HG03457 (cell line): ENCODE measurements at regions not wholly inside any gene's neighbourhood (a gene's known extent, or its start where the extent isn't known, plus 50 kb on each side); places are given as distances from the start of the nearest gene placed in this dataset.
"Not testable (repeated sequence)": the region's sequence is repeated elsewhere in the genome, so short reads cannot be mapped to it uniquely, and the experiment has no call there.

Experiments
- ATAC-seq: cut with Tn5 transposase; IDR thresholded peaks from one replicate; pipeline ENCODE4 v1.9.1; 2021; ENCODE audit warnings: moderate number of reproducible peaks; ENCODE audit not compliant: unreplicated experiment

DNA sequence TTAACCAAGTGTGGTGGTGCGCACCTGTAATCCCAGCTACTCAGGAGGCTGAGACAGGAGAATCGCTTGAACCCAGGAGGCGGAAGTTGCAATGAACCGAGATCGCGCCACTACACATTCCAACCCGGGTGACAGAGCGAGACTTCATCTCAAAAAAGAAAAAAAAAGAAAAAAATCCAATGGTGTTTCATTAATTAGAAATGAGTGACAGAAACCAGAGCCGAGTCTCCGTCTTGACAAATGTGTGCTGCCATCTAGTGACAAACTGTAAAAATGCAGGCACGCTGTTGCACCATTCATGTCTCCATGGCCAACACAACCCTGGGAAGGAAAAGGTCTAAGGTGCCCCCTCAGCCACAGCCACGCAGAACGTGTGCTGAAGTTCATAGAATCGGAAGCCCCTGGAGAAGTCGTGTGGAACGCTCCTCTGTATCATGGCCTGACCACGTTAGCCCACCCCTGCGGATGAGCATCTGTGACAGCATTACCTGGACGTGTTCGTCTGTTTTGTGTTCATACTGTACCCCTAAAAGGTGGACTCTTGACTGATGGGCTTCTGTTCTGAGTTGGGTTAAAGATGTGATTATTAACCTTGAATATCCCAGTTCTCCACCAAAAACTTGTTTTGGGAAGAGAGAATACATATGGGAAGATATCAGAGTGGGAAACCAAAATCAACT lies 94.9 kb downstream of the LYZL2 start:
- no peak for ATAC-seq

DNA sequence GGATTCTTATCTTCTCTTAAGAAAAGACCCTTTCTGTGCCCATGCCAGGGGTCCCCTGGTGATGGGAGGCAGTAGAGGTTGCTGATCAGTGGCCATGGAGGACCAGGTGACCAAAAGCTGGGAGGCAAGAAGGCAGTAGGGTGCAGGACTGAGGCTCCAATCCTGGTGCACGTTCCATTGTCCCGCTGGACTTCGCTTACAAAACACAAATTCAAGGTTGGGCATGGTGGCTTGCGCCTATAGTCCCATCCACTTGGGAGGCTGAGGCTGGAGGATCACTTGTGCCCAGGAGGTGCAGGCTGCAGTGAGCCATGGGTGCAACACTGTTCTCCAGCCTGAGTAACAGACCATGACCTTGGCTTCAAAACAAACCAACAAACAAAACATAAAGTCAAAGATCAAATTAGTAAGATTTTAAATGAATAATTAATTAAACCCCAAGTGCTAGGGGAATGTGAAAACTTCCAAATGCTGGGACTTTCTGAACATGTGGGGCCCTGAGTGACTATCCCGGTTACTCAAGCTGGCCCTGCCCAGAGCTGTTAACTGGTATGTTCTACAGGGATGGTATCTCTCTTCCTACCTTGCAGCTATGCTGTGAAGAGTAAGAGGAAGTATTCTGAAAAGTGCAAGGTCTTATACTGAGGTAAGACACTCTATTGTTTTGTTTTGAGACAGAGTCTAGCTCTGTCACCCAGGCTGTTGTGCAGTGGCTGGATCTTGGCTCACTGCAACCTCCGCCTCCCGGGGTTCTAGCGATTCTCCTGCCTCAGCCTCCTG lies 97.6 kb downstream of the LYZL2 start:
- no peak for ATAC-seq

DNA sequence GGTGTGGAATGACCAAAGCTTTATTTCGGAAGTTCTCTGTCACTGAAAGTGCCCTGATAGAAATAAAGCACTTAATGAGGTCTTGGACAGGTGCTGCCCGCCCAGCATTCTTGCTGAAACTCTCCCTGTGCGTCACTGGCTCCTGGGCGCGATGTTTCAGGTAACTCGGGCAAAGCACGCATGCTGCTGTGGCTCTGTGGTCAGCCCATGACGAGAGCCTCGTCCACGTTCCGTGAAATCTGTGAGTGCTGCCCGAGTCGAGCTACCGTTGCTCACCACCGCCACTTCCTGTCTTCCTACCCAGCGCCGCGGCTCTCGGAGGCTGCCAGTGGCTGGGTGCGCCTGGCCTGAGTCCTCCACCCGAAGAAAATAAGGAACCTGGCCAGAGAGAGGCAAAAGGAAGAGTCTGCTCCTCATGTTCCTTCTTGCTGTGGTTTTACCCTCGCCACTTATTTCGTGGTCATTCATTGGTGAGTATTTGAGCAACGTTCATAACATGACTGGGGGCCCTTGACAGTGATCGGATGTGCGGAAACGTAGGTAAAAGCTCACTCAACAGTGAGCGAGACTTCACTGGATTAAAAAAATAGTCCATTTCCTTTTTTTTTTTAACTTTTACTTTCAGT lies 95.5 kb downstream of the MAP3K8 start:
- ATAC-seq = peak; percentile 67

DNA sequence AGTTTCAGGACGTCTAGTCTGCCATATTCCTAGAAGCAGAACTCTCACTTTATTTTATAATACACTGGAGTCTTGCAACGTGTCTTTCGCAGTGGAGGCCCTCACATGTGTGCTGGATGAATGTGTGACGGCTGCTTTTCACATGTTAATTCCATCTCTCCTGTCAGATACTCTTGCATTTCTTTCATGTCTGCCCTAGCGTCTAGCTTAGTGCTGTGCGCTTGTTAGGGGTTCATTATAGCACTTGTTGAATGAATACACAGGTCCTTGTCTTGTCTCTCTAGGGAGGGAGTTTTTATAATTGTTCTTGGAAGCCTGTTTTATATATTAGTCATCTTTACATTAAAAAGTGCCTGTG lies 94.4 kb downstream of the MAP3K8 start:
- no peak for ATAC-seq

DNA sequence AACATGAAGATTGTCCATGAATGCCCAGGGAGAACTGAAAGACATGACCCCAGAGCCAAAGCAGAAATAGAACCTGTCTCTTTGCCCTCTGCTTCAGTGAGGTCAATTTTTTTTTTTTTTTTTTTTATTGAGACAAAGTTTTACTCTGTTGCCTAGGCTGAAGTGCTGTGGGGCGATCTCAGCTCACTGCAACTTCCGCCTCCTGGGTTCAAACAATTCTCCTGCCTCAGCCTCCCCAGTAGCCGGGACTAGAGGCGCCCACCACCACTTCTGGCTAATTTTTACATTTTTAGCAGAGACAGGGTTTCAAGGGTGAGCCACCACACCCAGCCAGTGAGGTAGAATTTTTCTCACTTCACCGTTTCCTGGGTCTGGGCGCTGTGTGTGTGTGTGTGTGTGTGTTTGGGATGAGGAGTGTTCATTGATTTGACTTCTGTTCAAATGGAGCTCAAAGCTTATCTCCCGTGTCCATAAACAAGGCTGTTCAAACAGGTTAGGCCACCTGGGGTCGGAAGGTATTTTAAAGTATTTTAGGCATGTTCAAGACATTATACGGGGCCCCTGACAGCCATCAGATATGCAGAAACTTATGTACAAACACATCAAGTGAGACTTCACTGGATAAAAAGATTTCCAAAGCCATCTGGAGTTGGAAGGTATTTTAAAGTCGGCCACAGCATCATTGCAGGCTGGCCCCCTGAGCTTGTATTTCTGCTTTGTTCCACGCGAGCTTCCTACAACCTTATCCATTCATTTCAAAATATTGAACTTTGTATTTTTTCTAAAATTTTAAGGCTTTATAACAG lies 93.8 kb downstream of the MAP3K8 start:
- ATAC-seq = no peak

DNA sequence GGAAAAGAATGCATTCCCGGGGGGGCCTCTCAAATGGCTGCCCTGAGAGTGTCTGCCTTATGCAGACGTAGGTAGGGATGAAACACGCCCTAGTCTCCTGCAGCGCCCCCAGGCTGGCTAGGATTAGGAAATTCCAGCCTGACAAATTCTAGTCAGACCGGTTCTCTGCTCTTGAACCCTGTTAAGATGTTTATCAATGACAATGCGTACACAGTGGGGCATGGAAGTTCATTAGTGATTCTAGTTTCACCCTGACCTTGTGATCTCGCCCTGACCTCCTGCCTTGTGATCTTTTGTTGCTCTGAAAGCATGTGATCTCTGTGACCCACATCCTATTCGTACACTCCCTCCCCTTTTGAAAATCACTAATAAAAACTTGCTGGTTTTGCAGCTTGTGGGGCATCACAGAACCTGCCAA lies 88.7 kb downstream of the MAP3K8 start:
- not testable (repeated sequence) for ATAC-seq

DNA sequence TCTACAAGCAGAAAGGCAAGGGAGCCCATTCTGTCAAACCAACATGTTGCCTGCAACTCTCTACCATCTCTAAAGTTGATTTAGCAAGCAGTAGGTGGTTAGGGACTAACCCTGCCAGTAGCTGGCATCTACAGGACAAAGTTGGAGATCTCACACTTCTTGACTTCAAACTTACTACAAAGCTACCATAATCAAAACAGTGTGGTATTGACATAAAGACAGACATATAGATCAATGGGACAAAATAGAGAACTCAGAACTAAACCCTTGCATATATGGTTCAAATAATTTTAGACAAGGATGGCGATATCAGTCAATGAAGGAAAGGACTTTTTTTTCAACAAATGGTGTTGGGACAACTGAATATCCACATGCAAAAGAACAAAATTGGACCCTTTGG lies 84.9 kb downstream of the MAP3K8 start:
- no peak for ATAC-seq
